NCI-H1694 (cell line): ENCODE measurements at regions not wholly inside any gene's neighbourhood (a gene's known extent, or its start where the extent isn't known, plus 50 kb on each side); places are given as distances from the start of the nearest gene placed in this dataset.

Source experiments
- DNase-seq: peaks from one replicate; lab custom pipeline; 2025; lab: John Stamatoyannopoulos, UW

DNA sequence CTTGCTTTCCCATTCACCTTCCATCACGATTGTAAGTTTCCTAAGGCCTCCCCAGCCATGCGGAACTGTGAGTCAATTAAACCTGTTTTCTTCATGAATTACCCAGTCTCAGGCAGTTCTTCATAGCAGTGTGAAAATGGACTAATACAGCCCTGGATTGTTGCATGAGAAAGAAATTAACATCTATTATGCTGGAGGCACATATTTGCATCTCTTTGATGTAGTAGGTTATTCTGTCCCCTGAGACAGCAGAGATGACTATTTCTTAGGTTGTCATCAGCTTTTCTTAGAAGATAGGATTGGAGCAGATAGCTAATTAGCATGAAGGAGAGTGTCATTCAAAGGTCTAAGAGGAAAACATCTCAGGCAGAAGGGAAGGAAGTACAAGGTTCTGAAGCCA lies 166.2 kb downstream of the OMA1 start:
- DNase-seq: no peak

DNA sequence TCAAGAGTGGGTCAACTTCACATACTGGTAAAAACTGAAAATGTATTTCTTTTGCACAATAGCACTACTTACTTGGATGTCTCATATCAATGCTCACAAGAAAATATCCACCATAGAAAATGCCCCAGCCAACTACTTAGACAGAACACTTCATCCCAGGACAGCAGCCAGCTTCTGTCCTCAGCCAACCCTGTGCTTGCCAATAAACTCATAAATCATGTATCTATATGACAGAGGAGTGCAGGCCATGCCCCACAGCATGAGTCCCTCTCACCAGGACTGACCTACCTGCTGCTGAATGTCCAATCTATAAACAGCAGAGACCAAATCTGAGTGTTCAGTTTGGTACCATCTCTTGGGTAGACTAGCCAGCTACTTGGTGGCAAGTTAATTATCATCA lies 179.3 kb downstream of the OMA1 start:
- DNase-seq: no peak

DNA sequence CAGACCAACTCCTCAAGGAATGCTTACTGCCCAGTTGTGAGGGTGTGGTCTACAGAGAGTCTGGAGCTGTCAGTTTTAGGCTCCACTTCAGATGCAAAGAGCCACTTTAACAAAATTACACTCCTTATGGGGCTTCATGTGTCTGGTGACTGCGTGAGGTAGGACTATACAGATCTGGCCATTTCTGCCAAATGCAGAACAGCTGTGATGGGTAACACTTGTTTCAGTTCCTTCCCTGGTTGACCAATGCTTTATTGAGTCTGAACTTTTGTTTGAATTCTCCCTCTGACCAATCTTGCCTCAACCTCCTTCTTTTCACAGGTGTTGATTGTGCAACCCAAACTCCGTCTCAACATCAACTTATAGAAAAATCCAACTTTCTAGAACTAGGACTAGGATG lies 181.2 kb downstream of the OMA1 start:
- no peak for DNase-seq

DNA sequence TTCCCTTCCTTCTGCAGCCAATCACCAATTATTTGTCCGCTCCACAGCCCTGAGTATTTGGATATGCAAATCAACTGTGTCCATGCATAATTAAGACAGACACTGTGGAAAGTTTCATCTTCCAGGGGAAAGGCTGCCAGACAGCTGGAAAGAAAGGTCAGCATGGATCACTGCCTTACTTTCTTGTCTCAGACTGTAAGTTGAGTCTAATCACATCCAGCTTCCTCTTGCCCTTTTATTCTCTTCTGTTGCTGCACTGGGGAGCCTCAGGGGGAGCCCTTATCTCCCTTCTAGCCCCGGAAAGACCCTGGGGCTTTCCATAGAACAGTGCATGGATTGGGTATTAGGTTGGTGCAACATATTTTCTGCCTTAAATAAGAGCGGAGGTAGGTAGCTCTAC lies 182.9 kb downstream of the OMA1 start:
- DNase-seq: no peak

DNA sequence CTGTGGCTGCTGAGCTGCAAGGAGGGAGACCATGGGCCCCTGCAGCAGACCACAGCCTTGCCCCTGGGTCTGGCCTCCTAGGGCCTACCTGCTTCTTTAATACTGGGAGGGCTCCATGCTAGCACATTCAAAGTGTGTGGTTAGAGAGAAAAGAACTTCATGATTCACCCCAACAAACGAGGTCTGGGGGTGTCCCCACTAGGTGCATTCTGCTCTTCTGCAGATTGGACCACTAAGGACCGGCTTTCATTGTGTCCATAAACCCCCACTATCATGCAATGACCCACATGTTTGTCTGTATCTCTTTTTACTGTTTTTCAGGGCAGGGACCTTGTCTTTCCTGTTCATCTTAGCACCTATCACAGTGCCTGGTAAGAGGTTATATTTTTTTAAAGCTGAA lies 185.4 kb downstream of the OMA1 start:
- DNase-seq: no peak

DNA sequence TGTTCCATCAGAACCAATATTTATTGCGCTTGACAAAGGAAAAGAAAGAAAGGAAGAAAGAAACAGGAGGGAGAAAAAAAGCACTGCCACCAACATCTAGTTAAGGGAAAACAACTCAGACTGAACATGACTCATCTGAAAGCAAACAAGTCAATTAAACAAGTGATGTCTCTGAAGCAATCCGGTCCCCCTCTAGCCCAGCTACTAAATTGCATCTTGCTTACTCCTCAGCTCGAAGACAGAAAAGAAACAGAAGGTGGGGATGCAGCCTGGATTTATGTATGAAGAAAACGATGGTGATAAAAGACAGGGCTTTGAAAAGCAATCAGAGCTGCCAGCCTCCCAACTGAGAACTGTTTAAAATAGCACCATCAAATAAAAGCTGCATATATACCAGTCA lies 188.2 kb downstream of the OMA1 start:
- DNase-seq: peak; percentile 8

DNA sequence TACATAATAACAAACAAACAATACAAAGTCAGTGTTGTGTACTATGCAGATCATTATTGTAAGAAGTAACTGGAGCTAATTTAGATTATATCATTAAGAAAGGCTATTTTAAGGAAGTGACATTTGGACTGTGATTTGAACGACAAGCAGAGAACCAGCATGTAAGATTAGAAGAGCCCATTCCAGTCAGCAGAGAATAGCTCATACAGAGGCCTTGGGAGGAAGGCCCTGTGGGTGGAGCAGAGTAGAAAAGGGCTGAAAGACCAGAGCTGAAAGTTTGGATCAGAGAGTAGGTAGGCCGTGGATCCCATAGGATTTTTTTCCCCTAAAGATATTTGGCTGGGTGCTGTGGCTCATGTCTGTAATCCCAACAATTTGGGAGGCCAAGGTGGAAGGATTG lies 190.1 kb downstream of the OMA1 start:
- no peak for DNase-seq

DNA sequence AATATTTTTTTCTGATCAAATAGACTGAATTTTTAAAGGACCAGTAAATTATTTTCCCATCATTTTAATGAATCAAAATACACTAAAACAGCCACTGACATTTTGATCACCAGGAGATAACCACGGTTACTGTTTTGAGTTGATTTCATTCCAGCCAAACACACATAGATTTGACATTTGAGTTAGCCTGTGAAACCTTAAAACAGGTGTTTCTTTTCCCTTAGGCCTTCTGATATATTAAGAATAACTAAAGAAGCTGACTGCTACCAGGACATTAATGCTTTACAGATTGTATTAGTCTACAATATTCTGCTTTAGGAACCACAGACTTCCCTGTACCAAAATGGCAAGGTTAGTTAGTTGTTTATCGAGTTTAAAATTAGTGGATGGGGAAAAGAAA lies 193.4 kb downstream of the OMA1 start:
- no peak for DNase-seq

DNA sequence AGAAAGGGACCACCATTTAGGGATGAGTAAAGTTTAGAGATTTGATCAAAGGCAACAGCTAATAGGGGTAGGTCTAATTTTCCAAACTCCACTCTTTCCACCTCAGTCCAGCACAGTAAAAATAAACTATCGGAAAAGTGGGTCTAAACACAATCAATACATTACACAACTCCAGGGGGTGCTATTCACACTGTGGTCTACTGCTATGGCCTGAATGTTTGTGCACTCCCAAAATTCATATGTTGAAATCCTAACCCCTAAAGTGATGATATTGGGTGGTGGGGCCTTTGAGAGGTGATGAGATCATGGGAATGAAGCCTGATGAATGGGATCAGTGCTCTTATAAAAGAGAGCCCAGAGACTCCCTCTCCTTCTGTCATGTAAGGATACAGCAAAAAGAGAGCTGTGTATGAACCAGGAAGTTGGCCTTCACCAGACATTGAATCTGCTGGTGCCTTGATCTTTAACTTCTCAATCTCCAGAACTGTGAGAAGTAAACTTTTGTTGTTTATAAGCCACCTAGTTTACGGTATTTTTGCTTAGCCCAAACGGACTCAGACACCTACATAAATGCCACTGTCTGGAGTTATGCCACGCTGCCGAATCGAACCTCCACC lies 193.9 kb downstream of the OMA1 start:
- DNase-seq: no peak

DNA sequence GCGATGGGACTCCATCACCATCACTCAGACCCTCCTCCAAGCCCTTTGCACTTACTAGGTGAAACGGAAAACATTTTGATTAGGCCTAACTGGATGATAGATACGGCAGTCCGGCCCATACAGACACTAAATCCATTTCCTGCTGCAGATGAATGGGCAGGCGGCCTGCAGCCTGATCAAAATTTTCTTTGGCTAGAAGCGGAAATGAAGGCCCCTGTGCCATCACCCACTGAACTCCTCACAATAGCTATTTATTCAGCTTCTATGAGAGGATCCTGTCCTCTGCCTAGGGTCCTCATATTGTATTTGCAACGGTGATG lies 200.5 kb downstream of the OMA1 start:
- DNase-seq: no peak

DNA sequence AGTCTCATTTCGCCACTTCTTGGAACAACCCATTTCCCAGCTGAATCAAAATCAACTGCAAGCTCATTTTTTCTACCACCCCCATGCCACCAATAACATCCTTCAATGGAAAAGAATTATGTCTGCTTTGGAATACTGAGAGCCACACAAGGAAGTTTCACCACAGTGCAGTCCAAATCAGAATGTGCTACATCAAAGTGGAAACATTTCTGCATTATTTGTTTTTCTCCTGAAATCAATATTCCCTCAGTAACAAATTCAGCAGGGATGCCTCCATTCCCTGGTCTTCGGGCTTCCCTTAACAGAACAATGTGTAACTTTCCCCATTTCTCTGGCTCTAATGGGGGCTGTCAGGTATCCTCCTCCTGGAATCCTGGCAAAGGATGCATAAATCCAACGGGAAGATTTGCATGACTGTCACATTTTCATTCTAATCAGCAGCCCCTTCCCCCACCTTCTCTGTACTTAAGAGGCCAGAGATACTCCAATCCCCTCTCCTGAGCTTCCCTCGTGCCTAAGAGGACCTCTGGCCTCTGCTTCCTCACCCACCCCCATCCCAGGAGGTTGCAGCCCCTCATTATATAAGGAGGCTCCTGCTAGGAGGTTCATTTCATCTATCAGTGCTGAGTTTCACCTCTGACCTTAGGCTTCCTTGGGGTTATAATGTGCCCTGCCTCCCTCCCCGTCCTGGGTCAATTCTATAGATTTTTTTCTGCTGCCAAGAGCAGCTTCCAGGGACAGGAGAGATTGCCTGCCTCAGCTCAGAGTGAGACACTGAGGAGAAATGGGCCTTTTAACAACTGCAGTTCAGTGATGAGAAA lies 201.1 kb downstream of the OMA1 start:
- no peak for DNase-seq

DNA sequence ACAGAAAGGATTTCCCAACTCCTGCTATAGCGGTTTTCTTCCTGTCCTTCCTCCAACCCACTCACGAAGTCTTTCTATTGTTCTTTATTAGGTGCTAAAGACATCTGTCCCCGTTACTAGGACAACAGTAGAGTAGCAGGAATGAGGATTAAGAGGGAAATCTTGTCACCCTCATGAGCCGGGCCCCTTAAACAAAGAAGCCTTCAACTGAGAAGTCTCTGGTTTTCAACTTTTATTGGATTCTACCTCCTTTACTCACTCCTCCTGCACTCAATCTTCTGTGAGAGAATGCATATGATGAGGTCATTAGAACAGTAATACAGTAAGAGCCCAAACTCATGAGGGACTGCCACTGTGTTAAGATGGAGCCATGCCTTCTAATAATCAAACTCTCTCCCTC lies 206.3 kb downstream of the OMA1 start:
- DNase-seq: no peak

DNA sequence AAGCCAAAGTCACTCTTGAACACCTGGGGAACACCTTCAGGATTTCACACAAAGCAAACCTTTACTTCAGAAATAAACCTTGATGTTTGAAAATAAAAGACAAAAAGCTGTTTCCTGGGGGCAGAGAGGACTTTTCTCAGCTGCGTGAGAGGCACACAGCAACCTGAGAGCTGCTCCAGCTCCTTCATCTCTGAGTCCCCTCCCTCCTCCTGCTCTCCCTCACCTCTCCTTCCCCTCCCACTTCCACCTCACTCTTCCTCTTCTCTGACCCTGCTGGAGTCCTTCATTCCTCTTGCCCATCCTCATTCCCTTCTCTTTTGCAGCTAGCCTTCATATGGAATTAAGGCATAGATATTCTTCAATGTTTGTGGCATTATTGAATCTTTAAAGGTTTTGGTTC lies 208.4 kb downstream of the OMA1 start:
- no peak for DNase-seq

DNA sequence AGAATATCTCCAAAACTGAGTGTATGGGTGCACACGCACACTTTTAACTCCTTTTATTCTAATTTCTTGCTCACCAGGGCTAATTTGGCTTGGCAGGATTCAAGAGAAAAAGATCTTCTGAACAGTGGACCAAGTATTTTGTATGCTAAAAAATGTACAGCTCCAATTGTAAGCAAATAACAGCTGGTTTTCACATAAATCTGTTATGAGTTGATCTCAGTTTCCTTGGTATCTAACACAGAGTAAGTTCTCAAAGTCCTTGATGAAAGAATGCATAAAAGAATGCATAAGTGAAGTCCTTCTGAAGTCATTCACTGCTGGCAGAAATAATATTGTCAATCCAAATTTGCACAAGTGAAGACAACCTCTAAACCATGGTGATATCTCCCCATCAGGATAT lies 213.0 kb downstream of the OMA1 start:
- no peak for DNase-seq

DNA sequence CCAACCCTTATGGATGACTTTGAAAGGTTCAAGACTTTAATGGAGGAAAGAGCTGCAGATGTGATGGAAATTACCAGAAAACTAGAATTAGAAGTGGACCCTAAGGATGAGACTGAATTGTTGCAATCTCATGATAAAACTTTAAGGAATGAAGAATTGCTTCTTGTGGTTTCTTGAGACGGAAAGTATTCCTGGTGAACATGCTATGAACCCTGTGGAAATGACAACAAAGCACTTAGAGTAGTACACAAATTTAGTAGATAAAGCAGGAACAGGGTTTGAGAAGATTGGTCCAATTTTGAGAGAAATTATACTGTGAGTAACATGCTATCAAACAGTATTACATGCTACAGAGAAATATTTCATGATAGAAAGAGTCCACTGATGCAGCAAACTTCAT lies 215.4 kb downstream of the OMA1 start:
- DNase-seq: no peak

DNA sequence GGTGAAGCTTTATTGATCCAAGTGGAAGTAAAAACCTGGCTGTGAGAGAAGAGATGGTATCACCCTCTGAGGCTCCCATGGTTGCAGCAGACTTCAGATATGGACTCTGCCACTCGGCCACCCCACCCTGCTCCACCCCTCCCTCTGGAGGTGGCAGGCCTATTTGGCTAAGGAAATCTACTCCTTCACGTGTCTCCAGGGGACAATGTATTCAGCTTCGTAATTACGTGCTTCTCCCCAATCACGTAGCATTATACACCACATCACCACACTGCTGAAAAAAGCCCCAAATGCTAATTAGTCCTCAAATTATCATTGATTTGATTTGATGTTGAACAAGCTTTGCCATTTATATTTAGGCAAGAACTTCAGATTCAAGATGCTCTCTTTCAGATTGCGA lies 220.7 kb downstream of the OMA1 start:
- DNase-seq: no peak

DNA sequence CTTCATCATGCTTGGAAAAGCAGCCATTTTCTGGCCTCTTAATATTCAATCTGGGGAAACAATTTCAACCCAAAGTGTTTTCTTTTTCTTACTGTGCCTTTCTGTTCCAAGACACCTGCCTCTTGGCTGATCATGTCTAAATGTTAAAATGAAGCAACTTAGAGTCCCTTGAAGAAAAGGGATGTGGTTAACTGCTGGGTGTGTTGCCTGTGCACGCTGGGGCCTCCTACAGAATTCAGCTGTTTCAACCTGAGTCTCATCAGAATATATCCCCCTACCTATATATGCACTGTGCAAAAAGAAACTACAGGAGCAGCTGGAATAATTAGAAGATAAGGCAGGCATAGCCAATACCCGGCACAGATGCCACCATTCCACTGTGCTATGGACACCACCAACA lies 222.0 kb downstream of the OMA1 start:
- DNase-seq: no peak

DNA sequence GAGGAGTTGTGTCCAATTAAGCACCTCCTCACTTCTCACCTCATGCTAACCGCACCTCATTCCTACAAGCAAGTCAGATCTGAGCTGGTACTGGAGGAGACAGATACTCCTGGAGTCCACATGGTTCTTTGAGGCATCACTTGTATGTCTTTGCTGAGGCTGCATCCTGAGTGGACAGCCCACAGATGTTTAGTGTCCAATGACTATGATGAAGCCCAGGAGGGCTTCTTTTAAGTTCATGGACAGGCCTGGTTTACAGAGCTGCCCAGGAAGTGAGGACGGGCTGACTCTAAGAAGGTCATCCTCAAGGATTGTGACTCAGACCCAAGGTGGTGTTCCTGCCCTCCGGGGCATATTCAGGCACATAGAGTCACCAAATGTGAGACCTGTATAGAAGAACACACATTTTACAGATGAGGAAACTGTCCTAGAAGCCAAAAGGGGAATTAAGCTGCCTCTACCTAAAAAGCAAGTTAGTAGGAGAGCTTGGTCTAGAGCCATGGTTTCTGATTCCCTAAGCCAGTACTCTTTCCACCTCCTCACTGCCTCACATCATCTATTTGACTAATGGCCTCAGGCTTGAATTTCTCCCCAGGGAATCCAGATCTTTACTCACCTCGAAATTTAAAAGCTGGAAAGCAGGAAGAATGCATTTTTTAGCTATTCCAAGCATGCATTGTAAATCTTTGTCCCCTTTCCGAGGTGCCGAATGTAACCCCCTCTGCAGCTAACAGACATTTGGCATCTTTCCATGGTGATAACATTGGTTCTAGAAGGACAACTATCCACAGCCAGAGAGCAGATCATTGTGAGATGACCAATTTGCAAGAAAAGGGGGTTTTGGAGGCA lies 228.1 kb downstream of the OMA1 start:
- no peak for DNase-seq

DNA sequence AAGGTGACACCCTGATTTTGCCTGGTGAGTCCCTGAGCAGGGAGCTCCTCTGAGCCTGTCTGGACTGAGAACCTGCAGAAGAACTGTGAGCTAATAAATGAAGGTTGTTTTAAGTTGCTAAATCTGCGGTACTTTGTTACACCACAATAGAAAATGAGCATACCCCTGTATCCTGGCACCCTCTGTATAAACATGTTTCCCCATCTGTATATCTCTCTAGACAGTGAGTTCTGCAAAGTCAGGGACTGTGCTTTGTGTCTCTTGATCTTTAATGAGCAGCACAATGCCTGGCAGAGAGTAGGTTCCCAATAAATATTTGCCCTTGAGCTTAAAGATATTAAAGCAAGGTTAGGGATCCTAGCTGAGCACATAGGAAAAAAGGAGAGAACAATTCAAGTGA lies 228.8 kb downstream of the OMA1 start:
- no peak for DNase-seq

DNA sequence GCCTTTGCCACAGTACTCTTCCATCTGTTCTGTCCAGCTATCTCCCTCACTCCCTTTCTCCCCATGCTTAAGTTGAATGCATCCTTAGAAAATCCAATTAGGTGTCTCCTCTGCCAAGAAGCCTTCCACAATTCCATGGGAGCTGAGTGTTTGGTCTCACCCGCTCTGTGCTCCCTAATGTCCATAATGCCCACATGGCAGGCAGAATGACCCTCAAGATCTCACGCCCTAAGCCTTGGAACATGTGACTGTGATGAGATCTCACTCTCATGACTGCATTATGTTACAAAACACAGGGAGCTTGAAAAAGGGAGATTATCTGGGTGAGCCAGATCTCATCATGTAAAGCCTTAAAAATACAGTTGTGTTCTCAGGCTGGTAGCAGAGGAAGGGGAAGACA lies 229.4 kb downstream of the OMA1 start:
- DNase-seq: no peak

DNA sequence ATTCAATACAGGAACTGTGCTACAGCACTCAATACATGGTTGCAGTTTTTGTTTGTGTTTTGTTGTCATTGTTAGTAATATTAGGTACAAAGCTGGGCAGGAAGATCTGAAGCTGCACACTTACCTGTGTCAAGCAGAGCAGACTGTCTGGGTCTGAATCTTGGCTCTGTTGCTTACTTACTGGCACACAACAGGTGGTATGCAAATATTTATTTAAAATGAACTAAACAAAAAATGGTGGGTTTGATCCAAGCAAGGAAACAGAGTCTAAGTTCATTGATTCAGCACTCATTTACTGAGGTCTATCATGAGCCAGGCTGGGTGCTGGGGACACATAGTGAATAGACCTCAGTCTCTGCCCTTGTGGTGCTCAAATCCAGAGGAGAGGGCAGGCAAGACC lies 230.4 kb downstream of the OMA1 start:
- DNase-seq: no peak

DNA sequence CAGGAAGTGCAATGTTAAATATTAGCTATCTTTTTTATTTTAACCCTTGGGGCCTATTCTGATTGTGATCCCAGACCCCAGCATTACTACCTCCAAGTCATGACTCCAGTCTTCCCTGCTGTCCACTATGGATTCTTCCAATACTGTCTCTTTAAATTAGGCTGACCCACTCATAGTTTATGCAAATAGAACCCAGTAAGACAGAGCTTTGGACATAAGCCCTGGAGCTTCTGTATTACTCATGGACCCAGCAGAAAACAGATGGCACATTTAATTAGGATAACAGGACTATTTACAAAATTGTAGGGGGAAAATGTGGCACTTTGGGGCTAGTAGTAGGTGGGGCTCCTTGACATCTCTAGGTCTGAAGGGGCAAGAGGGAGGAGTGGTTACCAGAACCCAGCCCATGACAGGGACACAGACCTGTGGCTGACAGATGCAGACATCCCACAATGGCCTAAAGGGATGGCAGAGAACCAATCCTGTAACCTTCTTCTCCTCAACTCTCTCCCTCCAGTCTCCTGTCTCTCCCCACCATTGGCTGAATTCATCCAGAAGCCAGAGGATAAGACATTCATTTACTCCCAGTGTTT lies 233.5 kb downstream of the OMA1 start:
- DNase-seq: no peak

DNA sequence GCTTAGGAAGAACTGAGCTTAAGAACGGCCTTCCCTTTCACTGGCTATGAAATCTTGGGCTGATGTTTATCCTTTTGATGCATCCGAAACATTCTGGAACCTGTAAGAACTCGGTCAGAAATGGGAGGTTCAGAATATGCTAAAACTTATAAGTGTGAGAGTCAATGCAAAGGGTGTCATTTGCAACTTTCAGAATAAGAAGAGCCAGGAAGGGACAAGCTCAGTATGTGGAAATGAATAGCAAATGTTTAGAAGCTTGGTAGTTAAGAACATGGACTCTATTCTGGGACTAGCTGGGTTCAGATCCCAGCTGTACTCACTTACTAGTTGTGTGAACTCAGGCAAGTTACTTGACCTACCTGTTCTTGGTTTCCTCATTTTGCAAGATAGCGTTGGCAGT lies 234.1 kb downstream of the OMA1 start:
- no peak for DNase-seq
